ENCODE measurements at regions not wholly inside any gene's neighbourhood (a gene's known extent, or its start where the extent isn't known, plus 50 kb on each side); places are given as distances from the start of the nearest gene placed in this dataset.

- H3K23ac ChIP-seq (ENCODE audit: low read depth, low read length), result no peak overlapping the region
- dilution Hi-C loops (cut with HindIII; ENCODE audit: low sequenced_read_pairs, unreplicated experiment) (no loop called here), in situ Hi-C loops (cut with MboI; ENCODE audit: low sequenced_read_pairs) (no loop called here), intact Hi-C loops (cut with micrococcal nuclease) (no loop called here)
- H4K5ac ChIP-seq (ENCODE audit: low read depth, low read length), result no peak overlapping the region
- no peak overlapping the region for H3K14ac ChIP-seq (replicated peaks; ENCODE audit: low read depth, low read length)
- H2BK5ac ChIP-seq (ENCODE audit: low read depth, low read length, poor library complexity, severe bottlenecking), result no peak overlapping the region
- H2AFZ ChIP-seq (replicated peaks; ENCODE audit: low read length, poor library complexity), result no peak overlapping the region
- no peaks in the 10 kb centered on the region for H3K9me1 ChIP-seq (ENCODE audit: insufficient read depth, low read length)
- H3K36me3 ChIP-seq (ENCODE audit: control insufficient read depth, insufficient read depth, low read length), result no peaks in the 10 kb centered on the region
- no peak overlapping the region for H3K4me3 ChIP-seq (ENCODE audit: insufficient read depth, low read depth, low read length)
- DNase-seq (no peak), ATAC-seq (ENCODE audit: low read depth) (no peak)
- no peak overlapping the region for H3K4ac ChIP-seq (ENCODE audit: low read depth, low read length)
- no CpG with 5 or more reads among the region's 3 CpGs for whole genome bisulfite sequencing, 2 experiments (ENCODE audit: extremely low coverage in 2 of 2, insufficient read length in 1 of 2)
- H2AK5ac ChIP-seq (ENCODE audit: low read depth, low read length), result no peak overlapping the region
- POLR2A ChIA-PET (ENCODE audit: unreplicated experiment), result no interaction called here
- H4K20me1 ChIP-seq (ENCODE audit: insufficient read depth, low read length), result no peaks in the 10 kb centered on the region
- no peak overlapping the region for H2BK20ac ChIP-seq (ENCODE audit: low read depth, low read length)
- no peaks in the 10 kb centered on the region for H3K27me3 ChIP-seq (ENCODE audit: control insufficient read depth, insufficient read depth, low read length)
- no peak overlapping the region for H3K27ac ChIP-seq (ENCODE audit: insufficient read depth, low read length)
- H3K79me1 ChIP-seq (ENCODE audit: low read depth in 1 of 2, low read length in 2 of 2), result no peaks in the 10 kb centered on the region
- no peak overlapping the region for H2BK15ac ChIP-seq (ENCODE audit: low read depth, low read length)
- H2AK9ac ChIP-seq (replicated peaks; ENCODE audit: low read depth, low read length, poor library complexity), result no peak overlapping the region
- no peak overlapping the region for H3K56ac ChIP-seq (ENCODE audit: extremely low read depth, insufficient read depth, low read length)
- TF ChIP-seq FOS (IDR thresholded peaks at IDR 0.05; ENCODE audit: low read depth, low read length) (no peak), MAZ (IDR thresholded peaks at IDR 0.05; ENCODE audit: borderline replicate concordance, low read depth, low read length) (no peak), MXI1 (IDR thresholded peaks at IDR 0.05; ENCODE audit: borderline replicate concordance, low read depth, low read length) (no peak), SMC3 (IDR thresholded peaks at IDR 0.05; ENCODE audit: low read depth, low read length) (no peak), CTCF (conservative IDR thresholded peaks at IDR 0.05; ENCODE audit: low read depth, low read length) (no peak), CHD1 (IDR thresholded peaks at IDR 0.05; ENCODE audit: low read depth, low read length) (no peak)
- no peak overlapping the region for H4K91ac ChIP-seq (ENCODE audit: insufficient read depth, low read depth, low read length)
- H3K4me1 ChIP-seq (ENCODE audit: control insufficient read depth, insufficient read depth, low read length), result no peaks in the 10 kb centered on the region
- H3K9ac ChIP-seq (ENCODE audit: low read depth, low read length), result no peak overlapping the region
- H3K9me3 ChIP-seq (ENCODE audit: control insufficient read depth, insufficient read depth, low read length), result no peaks in the 10 kb centered on the region
- CTCF ChIA-PET, result no interaction called here
- no peak overlapping the region for H2BK120ac ChIP-seq (ENCODE audit: low read depth, low read length)
- no TSS peak for BruUV-seq (replicated peaks)
- H3K18ac ChIP-seq (ENCODE audit: low read depth, low read length), result no peak overlapping the region
- H4K8ac ChIP-seq (ENCODE audit: low read depth in 2 of 2, low read length in 2 of 2), result no peak overlapping the region
- H3K4me2 ChIP-seq (ENCODE audit: low read depth, low read length), result no peak overlapping the region
Observed at GRCh38 chr6:95119927-95120326, 457.4 kb upstream of the MANEA start.

Data from IMR-90 (cell line).